Mammary epithelial cell (primary cell): ENCODE measurements at regions not wholly inside any gene's neighbourhood (a gene's known extent, or its start where the extent isn't known, plus 50 kb on each side); places are given as distances from the start of the nearest gene placed in this dataset.

Experiments
- CTCF ChIP-seq, 2 donors: IDR thresholded peaks in 1 of 2; conservative IDR thresholded peaks in 1 of 2; 2 replicates each; pipeline ENCODE4 v1.5.1; 2011 to 2012; ENCODE audit warnings: inconsistent platforms in 2 of 2, low read length in 2 of 2, mild to moderate bottlenecking in 2 of 2, control low read depth in 1 of 2, low read depth in 1 of 2; ENCODE audit not compliant: insufficient read depth in 1 of 2; ENCODE audit errors: extremely low read depth in 1 of 2
- EZH2 ChIP-seq: IDR thresholded peaks from 2 replicates; pipeline ENCODE4 v1.6.1; 2012; ENCODE audit warnings: low read length, inconsistent platforms, borderline replicate concordance

- TF ChIP-seq CTCF (conservative IDR thresholded peaks at IDR 0.05 in 1 of 2, IDR thresholded peaks at IDR 0.05 in 1 of 2; ENCODE audit: extremely low read depth in 1 of 2, insufficient read depth in 1 of 2, low read depth in 1 of 2, low read length in 2 of 2) (no peak), EZH2 (no peak)
Measured at GRCh38 chr18:46338205-46338604, 234.0 kb downstream of the HAUS1 start.
